ENCODE measurements at regions not wholly inside any gene's neighbourhood (a gene's known extent, or its start where the extent isn't known, plus 50 kb on each side); places are given as distances from the start of the nearest gene placed in this dataset.
A peak's percentile ranks its signal among the peaks of the same experiment; 100 is the strongest.

DNA sequence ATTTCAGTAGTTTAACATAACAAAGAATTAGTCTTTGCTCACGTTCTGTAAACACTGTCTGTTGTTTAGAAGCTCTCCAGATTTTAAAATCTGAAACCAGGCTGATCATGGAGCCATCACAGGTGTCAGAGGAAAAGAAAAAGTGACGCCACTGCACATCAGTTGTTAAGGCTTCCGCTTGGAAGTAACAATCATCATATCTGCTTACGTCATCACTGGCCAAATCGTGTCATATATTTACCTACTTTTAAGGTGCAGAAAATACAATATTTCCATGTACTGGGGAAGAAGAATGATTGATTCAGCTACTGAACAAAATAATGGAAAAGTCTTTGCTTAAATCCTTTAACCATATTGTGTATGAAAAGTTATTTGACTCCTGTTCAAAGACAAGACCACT is 382.6 kb upstream of the MC4R start:
- peak in 1 of 2 donors; percentile 33 for DNase-seq (ENCODE audit: low read depth in 2 of 2)

DNA sequence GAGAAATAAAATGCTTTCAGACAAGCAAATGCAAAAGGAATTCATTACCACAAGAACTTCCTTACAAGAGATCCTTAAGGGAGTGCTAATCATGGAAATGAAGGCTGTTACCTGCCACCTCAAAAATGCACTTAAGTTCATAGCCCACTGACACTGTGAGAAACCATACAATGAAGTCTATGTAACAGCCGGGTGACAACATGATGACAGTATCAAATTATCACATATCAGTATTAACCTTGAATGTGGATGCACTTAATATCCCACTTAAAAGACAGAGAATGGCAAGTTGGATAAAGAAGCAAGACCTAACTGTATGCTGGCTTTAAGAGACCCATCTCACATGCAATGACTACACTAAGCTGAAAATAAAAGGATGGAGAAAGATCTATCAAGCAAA is 403.4 kb upstream of the MC4R start:
- no peak for DNase-seq (ENCODE audit: low read depth in 2 of 2)

- DNase-seq (ENCODE audit: low read depth in 2 of 2): no peak
These were observed 411.6 kb upstream of the MC4R start for GRCh38 chr18:60784161-60784560.

DNA sequence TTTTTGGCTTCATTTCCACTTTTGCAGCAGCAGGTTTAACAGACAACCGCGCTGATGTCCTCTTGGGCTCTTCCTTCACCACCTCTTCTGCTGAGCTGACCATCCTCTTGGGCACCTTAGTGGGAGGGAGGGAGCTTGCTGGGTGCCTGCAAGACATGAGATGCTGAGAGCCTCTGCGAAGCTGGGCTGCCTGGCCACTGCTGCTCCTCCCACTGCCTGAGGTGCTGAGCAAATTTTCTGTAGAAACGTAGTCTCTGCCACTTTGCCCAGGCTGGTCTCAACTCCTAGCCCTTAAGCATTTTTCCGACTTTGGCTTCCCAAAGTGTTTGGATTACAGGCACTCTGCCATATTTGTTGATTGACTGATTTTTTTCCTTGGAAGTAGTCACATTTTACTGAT is 422.2 kb upstream of the MC4R start:
- DNase-seq (ENCODE audit: low read depth in 2 of 2): no peak

DNA sequence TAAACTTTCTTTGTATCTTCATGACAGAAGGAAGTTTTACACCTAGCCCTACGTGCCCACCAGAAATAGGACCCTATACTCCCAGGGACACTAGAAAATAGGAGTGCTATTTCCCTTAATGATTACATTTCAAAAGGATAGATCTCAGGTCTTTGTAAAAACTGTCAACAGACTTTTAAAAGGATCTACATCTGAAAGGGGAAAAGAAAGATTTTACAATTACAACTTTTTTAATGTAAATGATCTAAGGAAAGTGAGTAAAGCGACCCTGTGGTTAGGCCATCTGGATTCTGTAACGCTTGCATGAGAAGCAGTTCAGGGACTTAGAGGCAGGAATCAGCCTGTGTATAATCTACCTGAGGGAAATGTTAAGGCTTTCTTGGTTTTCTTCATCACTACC is 431.8 kb upstream of the MC4R start:
- no peak for DNase-seq (ENCODE audit: low read depth in 2 of 2)

- no peak for DNase-seq (ENCODE audit: low read depth in 2 of 2)
These were observed 437.4 kb upstream of the MC4R start for GRCh38 chr18:60809937-60810336.

GRCh38 chr18:60812921-60813320 is 440.3 kb upstream of the MC4R start:
- no peak for DNase-seq (ENCODE audit: low read depth in 2 of 2)

DNA sequence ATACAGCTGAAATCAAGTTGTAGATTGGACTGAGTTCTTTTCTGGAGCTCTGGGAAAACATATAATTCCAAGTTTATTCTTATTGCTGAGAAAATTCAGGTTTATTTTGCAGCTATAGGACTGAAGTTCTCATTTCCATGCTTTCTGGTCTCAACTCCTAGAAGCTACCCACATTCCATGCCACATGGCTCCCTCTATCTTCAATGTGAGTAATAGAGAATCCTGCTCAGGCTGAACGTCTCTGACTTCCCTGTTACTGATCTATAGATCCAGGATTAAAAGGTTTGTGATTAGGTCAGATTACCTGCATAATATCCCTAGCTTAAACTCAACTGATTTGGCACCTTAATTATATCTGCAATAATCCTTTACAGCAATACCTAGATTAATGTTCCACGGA is 453.8 kb upstream of the MC4R start:
- DNase-seq (ENCODE audit: low read depth in 2 of 2): no peak

GRCh38 chr18:60831971-60832370 is 459.4 kb upstream of the MC4R start:
- DNase-seq (ENCODE audit: low read depth in 2 of 2): no peak

DNA sequence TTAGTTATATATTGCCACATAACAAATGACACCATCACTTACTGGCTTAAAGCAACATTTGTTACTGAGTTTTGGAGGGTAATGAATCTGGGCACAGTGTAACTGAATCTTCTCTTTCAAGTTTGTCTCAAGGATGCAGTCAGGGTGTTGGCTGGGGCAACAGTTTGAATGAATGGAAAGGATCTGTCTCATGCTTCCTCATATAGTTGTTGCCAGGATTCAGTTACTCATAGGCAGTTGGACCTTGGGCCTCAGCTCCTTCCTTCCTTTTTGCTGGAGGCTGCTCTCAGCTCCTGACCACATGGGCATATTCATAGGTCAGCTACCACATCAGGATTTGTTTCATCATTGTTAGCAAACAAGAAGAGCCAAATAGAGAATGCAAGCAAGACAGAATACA is 466.1 kb upstream of the MC4R start:
- DNase-seq (ENCODE audit: low read depth in 2 of 2): peak in 1 of 2 donors; percentile 92

DNA sequence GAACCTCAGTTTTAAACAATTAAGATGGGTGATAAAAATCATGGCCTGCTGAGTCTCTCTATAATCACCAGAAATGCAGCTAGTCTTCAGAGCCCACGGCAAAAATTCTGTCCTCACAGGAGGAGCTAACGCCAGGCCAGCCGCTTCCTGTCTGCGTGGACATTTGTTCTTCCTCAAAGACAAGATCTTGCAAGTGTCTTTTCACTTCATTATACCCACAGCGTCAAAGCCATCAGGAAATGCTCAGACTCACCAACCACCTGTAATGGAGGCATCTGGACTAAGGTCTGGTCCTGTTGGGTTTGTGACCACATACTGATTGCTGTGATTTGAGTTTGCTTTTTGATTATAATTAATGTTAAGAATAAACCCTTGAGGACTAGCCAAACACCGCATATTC is 473.8 kb upstream of the MC4R start:
- DNase-seq (ENCODE audit: low read depth in 2 of 2): no peak

- no peak for DNase-seq (ENCODE audit: low read depth in 2 of 2)
These were observed 474.9 kb upstream of the MC4R start for GRCh38 chr18:60847517-60847916.

- no peak for DNase-seq (ENCODE audit: low read depth in 2 of 2)
These were observed 471.7 kb upstream of the CDH20 start for GRCh38 chr18:60861575-60861974.

- no peak for DNase-seq (ENCODE audit: low read depth in 2 of 2)
These were observed 470.2 kb upstream of the CDH20 start for GRCh38 chr18:60862988-60863387.

DNA sequence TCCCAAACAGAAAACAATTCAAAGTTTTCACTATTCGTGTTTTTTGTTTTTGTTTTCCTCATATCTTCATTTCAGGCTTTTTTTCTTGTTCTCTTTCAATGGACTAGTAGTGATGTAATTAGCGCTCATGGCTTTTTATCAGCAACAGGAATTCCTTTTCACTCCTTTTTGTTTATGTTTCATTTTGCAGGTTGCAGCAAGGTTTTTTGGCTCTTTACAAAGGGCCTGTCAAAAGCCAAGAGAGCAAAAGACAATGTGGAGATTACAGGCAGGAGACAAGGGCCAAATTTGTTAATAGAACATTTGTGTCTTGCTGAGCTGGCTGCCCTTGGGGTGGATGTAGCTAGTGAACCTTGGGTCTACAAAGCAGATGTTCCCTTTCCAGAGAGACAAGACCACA is 467.4 kb upstream of the CDH20 start:
- peak; percentile 11 to 14 for DNase-seq (ENCODE audit: low read depth in 2 of 2)

GRCh38 chr18:60870261-60871153 is 462.7 kb upstream of the CDH20 start:
- DNase-seq (ENCODE audit: low read depth in 2 of 2): no peak

DNA sequence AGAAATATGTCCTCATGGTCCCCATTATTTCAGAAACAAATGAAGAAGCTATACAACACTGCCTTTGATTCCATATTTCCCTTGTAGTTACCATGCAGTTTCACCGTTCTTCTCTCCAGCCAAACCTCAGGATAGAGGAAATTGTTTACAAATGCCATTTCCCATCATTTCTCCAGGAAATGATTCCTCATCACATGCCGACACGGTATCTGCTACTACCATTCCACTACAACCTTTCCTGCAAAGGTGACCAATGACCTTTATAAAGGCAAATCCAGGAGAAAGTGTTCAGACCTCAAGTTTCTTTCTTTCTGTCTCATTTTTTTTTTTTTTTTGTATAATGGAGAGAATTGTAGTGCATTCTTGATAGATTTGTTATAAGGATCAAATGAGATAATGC is 460.8 kb upstream of the CDH20 start:
- DNase-seq (ENCODE audit: low read depth in 2 of 2): peak; percentile 85 to 91

DNA sequence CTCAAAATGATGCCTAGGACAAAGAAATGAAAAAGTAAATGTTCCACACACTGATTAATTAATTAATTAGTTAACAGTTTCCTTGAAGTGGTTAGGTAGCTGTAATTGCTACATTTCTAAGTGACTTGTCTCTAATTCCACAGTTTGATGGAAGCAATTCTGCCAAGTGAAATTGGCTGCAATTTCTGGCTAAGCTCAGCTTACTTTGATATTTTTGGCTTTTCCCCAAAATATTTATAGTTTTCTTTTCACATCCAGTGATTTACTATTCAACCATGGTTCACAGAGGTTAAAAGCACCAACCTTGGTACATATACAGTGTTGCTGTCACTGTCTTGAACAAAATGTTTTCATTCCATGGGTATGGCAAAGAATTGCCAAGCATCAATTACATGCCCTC is 459.5 kb upstream of the CDH20 start:
- DNase-seq (ENCODE audit: low read depth in 2 of 2): peak; percentile 45 to 71

GRCh38 chr18:60875957-60876507 is 457.2 kb upstream of the CDH20 start:
- no peak for DNase-seq (ENCODE audit: low read depth in 2 of 2)

DNA sequence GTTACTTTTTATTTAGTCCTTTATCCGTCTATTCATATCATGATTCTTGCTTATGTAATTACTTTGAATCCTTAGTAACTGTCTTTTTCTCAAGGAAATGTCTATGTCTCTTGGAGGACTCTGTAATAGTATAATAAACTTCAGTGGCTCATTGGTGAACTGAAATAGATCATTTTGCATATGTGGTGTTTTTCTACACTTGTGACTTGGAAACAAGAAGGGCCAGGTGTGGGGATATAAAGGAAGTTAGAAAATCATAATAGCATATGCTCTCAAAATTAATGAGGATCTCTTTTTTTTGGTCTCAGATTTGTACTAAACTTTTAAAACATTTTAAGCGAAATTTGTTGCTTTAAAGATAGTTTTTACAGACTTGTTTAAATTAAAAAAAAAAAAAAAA is 453.0 kb upstream of the CDH20 start:
- no peak for DNase-seq (ENCODE audit: low read depth in 2 of 2)

GRCh38 chr18:60883587-60883986 is 449.6 kb upstream of the CDH20 start:
- DNase-seq (ENCODE audit: low read depth in 2 of 2): no peak

DNA sequence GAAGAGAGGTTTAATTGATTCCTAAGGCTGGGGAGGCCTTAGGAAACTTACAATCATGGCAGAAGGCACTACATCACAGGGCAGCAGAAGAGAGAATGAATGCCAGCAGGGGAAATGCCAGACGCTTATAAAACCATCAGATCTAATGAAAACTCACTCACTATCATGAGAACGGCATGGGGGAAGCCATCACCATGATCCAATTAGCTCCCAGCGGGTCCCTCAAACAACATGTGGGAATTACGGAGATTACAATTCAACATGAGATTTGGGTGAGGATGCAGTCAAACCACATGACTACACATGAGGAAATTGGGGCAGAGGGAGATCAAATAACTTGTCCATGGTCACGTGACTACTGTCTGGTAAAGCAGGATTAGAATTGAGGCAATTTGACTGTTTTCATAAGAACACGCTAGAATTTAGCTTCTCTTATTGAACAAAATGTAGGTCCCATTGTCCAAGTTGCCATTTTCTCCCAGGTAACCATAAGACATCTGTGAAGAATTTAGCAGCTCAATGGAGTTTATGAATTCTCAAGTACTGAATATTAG is 445.1 kb upstream of the CDH20 start:
- no peak for DNase-seq (ENCODE audit: low read depth in 2 of 2)

- no peak for DNase-seq (ENCODE audit: low read depth in 2 of 2)
These were observed 443.8 kb upstream of the CDH20 start for GRCh38 chr18:60889442-60889841.

All from dermis microvascular lymphatic vessel endothelial cell (primary cell).